GM12872 (cell line): ENCODE measurements at regions not wholly inside any gene's neighbourhood (a gene's known extent, or its start where the extent isn't known, plus 50 kb on each side); places are given as distances from the start of the nearest gene placed in this dataset.

Experiments
- CTCF ChIP-seq: IDR thresholded peaks from 3 replicates; pipeline ENCODE4 v1.5.1; 2011; ENCODE audit warnings: low read depth, mild to moderate bottlenecking, low read length, moderate library complexity; ENCODE audit not compliant: insufficient read depth

GRCh38 chr14:97290065-97290464 lies 492.9 kb downstream of the VRK1 start:
- no peak for TF ChIP-seq CTCF

GRCh38 chr14:97290977-97291376 lies 493.8 kb downstream of the VRK1 start:
- TF ChIP-seq CTCF, result no peak

GRCh38 chr14:97293659-97294058 lies 496.5 kb downstream of the VRK1 start:
- TF ChIP-seq CTCF, result no peak

GRCh38 chr14:97295108-97295710 lies 498.0 kb downstream of the VRK1 start:
- no peak for TF ChIP-seq CTCF

GRCh38 chr14:97296176-97296575 lies 499.0 kb downstream of the VRK1 start:
- TF ChIP-seq CTCF, result no peak

GRCh38 chr14:97297100-97297499 lies 499.9 kb downstream of the VRK1 start:
- no peak for TF ChIP-seq CTCF

GRCh38 chr14:97298331-97298730 lies 501.1 kb downstream of the VRK1 start:
- peak; percentile 18; the same call in 1 of the 3 replicates for TF ChIP-seq CTCF
